K562 (cell line): ENCODE measurements at regions not wholly inside any gene's neighbourhood (a gene's known extent, or its start where the extent isn't known, plus 50 kb on each side); places are given as distances from the start of the nearest gene placed in this dataset.

Source experiments
- CLOCK ChIP-seq: fragments of 250-450 bp; sonication (Bioruptor Pico); IDR thresholded peaks from 2 replicates; pipeline ENCODE4 v1.4.0; 2020; ENCODE audit warnings: mild to moderate bottlenecking, moderate library complexity, borderline replicate concordance
- CREB5 ChIP-seq: fragments of 250-450 bp; sonication (Bioruptor Pico); IDR thresholded peaks from 2 replicates; pipeline ENCODE4 v1.5.0; 2020; ENCODE audit warnings: mild to moderate bottlenecking
- EWSR1 ChIP-seq: fragments of 450-650 bp; IDR thresholded peaks from 2 replicates; pipeline ENCODE4 v1.6.1; 2018; ENCODE audit warnings: borderline replicate concordance, mild to moderate bottlenecking, low read depth, moderate library complexity; ENCODE audit not compliant: partially characterized antibody
- NFE2L1 ChIP-seq: fragments of 450-650 bp; IDR thresholded peaks from 2 replicates; pipeline ENCODE4 v1.6.1; 2016; ENCODE audit warnings: missing genetic modification characterization, low read depth, mild to moderate bottlenecking, missing compliant biosample characterization, moderate library complexity, borderline replicate concordance
- TEAD4 ChIP-seq, 2 experiments: sonication (generic) in 1 of 2; formaldehyde crosslinking in 1 of 2; IDR thresholded peaks; 2 replicates each; pipeline versions ENCODE4 v1.6.1 to v1.8.0; 2012 to 2022; ENCODE audit warnings: borderline replicate concordance in 1 of 2, inconsistent platforms in 1 of 2, low read length in 1 of 2, mild to moderate bottlenecking in 1 of 2, missing genetic modification reagents in 1 of 2
- ZNF121 ChIP-seq: sonication (generic); formaldehyde crosslinking; conservative IDR thresholded peaks from 2 replicates; pipeline ENCODE4 v1.8.0; 2022; ENCODE audit warnings: missing genetic modification reagents
- ZNF395 ChIP-seq: fragments of 200-800 bp; sonication (Bioruptor generic); IDR thresholded peaks from 2 replicates; pipeline ENCODE4 v1.6.1; 2017; ENCODE audit warnings: missing genetic modification characterization, missing compliant biosample characterization
- TF ChIP-seq, protein P1 (sequence below): fragments of 250-450 bp; sonication (Bioruptor Pico); IDR thresholded peaks from 2 replicates; pipeline ENCODE4 v1.8.0; 2022; ENCODE audit warnings: inconsistent platforms, mild to moderate bottlenecking, moderate library complexity, borderline replicate concordance

DNA sequence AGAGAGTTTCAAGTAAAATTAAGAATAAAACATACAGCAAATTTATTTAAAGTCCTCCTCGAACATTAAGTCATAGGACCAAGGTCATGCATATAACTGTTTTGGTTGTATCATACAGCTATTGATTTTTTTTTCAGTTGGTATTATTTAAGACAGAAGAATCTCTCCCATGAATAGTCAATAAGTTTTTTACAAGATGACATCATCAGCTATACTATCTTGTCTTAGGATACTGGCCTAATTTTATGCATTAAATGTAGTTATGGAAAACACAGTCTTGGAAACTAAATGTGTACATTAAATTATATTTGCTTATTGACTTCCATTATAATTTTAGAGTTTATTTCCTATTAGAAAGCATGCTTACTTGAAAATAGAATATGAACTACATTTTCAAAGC, 755.9 kb downstream of the PCDH19 start (continued):
- TF ChIP-seq ZNF121 (CRISPR knock-in tag) (no peak), EWSR1 (no peak), CREB5 (no peak), NFE2L1 (tag) (no peak), ZNF395 (CRISPR knock-in tag) (no peak), CLOCK (CRISPR knock-in tag) (no peak), TEAD4 (IDR thresholded peaks at IDR 0.05; ENCODE audit: low read length) (no peak), TEAD4 (CRISPR knock-in tag; IDR thresholded peaks at IDR 0.05; ENCODE audit: borderline replicate concordance) (no peak)
- TF ChIP-seq, protein P1, sequence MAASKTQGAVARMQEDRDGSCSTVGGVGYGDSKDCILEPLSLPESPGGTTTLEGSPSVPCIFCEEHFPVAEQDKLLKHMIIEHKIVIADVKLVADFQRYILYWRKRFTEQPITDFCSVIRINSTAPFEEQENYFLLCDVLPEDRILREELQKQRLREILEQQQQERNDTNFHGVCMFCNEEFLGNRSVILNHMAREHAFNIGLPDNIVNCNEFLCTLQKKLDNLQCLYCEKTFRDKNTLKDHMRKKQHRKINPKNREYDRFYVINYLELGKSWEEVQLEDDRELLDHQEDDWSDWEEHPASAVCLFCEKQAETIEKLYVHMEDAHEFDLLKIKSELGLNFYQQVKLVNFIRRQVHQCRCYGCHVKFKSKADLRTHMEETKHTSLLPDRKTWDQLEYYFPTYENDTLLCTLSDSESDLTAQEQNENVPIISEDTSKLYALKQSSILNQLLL (CRISPR knock-in tag): no peak
